Effector CD8-positive, alpha-beta T cell (primary cell): ENCODE measurements at regions not wholly inside any gene's neighbourhood (a gene's known extent, or its start where the extent isn't known, plus 50 kb on each side); places are given as distances from the start of the nearest gene placed in this dataset.
"Not testable (repeated sequence)": the region's sequence is repeated elsewhere in the genome, so short reads cannot be mapped to it uniquely, and the experiment has no call there.

Experiments
- DNase-seq: peaks from one replicate; lab custom pipeline; 2025; lab: John Stamatoyannopoulos, UW

DNA sequence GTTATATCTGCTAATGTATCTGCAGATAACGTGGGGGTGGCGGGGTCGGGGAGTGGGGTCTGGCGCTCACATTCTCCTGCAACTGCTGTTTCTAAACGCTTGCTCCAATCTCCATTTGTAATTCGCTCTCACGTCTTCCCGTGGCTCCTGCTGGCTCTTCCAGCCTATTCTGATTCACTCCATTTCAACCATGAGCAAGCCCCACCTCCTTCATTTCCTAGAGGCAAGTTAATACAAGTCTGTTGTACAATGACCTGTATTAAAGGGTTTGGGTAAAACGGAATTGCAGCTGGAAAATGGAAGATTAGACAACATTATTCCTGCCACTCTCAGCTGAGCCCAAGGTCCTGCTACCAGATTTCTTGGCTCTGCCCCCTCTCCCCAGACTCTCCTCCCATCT, 132.3 kb downstream of the CSNK2A3 start:
- DNase-seq, result no peak

DNA sequence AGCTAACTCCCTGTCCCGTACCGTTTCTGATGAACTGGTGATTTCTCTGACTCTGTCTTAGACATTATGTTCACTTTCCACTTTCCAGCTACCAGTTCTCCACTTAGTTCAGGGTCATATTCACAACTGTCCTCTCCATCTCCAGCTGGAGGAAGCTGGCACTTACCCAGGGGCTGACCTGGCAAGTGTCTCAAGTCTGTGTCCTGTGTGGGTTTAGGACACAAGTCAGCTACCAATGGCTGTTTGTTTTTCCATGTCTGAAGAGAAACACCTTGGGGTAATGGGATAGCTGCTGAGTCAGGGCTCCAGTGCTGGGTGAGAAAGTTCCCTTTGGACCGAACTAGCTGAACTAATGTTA, 134.4 kb downstream of the CSNK2A3 start:
- no peak for DNase-seq

DNA sequence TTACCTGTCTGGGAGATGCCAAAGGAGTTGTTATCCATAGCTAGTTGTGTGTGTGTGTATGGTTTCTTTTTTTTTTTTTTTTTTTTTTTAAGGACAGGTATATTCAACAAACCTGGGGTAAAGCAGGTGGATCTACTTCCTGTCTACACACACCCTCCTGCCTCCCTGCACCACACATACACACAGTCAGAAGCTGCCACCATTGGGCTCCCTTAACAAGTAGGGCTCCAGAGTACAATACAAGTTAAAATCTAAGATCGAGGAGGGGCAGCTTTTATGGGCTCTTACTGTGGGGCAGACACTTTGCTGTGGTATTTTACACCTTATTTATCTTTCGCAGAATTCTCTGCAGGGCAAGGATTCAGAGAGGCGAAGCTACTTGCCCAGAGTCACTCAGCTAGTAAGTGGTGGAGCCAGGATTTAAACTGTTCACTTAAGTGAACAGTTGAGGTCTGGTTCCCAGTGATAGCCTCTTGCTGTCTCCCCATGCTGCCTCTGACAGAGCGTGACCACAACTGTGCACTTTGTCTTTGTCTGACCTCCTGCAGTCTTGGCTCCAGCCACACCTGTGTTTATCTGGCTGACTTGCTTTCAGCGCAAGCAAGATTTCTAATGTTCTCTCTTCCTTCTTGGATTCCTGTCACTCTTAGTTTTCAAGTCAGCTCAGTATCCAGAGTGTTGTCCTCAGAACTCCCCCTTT, 135.0 kb downstream of the CSNK2A3 start:
- DNase-seq, result no peak

DNA sequence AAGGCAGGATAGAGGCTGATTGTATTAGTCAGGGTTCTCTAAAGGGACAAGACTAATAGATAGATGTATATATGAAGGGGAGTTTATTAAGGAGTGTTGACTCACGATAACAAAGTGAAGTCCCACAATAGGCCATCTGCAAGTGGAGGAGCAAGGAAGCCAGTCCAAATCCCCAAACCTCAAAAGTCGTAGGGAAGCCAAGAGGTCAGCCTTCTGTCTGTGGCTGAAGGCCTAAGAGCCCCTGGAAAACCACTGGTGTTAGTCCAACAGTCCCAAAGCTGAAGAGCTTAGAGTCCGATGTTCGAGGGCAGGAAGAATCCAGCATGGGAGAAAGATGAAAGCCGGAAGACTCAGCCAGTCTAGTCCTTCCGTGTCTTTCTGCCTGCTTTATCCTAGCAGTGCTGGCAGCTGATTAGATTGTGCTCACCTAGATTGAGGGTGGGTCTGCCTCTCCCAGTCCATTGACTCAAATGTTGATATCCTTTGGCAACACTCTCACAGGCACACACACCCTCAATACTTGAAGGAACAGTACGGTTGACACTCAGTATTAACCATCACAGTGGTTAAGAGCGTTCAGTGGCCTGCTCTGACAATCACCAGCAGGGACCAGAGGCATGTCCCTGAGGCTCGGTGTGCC, 135.6 kb downstream of the CSNK2A3 start:
- no peak for DNase-seq

DNA sequence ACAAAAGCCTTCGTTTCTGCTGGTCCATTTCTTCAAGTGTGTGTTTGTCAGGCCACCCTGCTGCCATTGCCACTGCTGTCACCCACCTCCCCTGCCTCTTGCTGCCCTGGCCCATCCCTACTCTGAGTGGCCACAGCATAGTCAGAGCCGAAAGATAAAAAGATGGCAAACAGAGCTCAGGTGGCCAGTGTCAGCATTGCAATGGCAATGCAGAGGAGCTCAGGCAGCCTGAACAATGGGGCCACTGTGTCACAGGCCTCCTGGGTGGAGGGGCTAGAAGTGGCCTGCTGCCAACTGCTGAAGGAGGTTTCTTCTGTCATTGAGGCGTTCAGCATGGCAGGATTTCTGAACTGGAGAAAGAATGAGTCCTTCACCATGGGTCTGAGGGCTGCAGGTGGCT, 137.1 kb downstream of the CSNK2A3 start:
- DNase-seq, result no peak

DNA sequence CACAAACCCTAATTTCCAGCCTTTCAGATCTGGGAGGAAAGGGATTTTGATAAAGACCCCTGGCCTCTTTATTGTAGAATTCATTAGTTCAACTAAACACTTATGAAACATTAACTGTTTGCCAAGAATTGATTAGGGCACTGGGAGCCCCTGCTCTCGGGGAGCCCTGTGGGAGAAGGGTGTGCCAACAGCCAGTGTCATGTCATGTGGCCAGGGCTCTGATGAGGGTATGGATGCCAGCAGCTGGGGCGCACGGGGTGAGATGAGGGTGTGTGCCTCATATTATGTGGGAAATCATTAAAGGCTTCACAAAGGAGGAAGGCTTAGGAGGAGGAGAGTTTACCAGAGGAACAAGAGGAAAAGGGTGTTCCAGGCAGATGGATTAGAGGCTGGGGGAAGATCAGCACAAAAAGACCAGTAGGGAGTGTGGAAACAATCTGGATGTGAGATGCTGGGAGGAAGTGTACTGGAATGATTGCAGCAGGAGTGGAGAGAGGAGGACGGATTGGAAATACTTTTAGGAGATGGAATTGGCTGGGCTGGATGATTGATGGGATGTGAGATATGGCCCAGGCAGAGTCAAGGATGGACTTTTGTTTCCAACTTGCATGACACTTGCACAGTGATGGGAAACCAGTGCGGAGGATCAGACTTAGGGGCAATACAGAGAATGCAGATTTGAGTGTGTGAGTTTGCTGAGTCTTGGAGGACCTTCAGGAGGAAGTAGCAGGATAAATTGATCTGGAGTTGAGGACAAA, 137.8 kb downstream of the CSNK2A3 start:
- DNase-seq, result no peak

DNA sequence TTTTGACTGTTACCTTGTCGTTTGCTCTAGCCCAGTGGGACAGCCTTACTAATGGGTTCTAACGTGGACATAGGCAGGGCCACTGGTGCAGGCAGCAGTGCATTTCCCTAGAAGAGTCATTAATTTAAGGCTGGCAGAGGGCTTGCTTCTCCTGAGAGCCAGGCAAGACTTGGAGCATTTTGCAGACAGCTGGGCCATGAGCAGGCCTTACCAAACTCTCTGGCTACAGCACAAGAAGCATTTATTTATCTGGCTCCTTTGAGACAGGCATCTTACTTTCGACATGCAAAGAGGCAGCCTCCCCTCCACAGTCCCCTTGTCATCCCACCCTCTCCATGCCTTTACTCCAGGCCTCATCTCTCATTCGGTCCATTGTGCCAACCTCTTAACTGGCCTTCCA, 139.9 kb downstream of the CSNK2A3 start:
- no peak for DNase-seq

DNA sequence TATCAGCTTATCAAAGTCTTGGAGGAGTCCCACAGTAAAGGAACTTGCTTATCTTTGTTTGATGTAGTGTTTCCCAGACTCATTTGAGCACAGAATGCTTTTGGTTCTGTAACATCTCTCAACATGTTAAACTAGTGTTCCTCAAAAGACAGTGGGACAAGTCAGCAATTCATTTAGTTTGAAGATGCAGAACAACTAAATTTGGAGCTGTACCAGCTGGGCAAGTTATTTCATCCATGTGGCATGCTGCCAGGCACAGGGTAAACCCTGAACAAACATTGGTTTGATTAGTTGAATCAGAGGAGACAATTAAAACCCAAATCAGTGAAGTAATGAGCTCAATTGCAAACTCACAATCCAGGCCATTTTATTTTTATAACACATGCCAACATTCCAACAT, 141.2 kb downstream of the CSNK2A3 start:
- no peak for DNase-seq

DNA sequence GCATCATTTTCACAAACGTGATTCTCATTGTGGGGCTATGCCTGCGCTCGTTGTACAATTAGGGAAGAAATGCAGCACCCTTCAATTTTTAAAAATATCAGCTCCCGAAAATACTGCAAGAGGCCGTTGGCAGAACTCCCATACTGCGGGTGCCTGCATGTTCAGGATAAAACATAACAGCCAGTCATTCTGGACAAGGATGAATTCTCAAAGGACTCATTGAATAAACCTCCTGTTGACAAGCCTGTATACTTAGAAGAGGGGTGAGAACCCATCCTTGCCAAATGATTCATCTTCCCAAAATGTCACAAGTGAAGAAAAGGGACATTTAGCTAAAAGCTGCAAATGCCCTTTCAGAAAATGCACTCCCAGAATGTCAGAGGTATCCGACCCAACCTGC, 141.9 kb downstream of the CSNK2A3 start:
- no peak for DNase-seq

DNA sequence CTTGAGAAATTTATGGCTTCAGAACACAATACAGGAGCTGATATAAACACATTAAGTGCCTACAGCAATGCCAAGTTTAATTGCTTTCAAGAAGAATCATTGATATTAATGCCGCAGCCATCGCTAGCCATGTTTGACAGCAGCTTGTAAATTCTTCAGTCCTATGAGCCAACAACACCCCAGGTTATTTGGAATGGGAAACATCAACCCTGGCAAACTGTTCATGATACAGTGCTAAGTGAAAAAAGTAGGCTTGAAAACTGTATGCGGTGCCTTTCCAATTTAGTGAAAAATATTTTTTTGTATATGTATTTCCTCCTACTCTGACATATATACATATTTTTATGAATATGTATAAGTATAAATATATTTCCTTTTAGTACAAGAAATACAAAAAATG, 142.6 kb downstream of the CSNK2A3 start:
- no peak for DNase-seq

DNA sequence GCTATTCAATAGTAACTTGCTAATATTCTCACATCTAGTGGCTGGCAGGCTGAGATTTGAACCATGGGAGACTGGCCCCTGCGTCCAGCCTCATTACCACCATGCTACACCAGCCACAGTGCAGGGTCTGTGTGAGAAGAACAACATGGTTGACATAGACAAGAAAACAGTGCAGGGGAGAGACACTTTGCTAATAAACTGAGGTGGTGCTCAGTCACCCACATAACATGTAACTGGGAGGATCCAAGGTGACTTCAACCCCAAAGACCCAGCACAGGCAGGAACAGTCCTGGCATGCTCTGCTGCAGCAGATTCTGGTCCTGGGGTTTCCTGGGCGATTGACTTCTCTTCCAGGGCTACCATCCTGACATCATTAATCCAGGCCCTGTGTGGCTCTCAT, 143.1 kb downstream of the CSNK2A3 start:
- DNase-seq, result no peak

DNA sequence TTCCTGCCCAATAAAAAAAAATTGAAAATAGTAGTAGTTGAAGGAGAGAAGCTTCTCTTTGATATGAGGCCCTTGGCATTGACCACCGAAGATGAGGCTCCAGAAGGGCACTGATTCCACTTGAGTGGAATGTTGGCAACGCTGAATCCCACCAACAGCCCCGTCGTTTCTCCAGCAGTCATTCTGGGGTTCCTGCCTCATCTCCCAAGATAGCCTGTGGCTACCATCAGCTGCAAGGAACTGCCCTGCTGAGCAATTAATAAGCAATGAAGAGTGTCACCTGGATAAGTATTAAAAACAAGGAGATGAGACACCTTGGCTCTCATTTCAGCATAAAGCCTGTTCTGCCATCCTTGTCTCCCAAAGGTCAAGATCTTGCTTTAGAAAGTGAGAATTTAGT, 144.1 kb downstream of the CSNK2A3 start:
- no peak for DNase-seq

DNA sequence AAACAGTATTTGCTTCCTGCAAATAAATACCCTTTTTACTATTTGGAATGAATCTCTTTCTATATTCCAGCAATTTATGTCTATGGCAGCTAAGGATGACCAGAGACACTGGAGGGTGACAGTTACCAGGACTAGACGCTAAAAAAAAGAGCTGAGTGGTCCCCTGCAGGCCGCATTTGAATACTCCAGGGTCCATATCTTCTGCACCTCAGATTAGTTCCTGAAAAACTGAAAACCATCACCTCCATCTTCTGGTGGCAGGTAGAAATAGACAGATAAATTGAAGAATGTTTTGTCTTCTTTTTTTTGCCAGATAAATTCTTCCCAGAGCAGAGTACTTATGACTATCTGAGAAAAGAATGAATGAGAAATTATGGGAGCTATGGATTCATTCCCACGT, 145.6 kb downstream of the CSNK2A3 start:
- DNase-seq, result no peak

DNA sequence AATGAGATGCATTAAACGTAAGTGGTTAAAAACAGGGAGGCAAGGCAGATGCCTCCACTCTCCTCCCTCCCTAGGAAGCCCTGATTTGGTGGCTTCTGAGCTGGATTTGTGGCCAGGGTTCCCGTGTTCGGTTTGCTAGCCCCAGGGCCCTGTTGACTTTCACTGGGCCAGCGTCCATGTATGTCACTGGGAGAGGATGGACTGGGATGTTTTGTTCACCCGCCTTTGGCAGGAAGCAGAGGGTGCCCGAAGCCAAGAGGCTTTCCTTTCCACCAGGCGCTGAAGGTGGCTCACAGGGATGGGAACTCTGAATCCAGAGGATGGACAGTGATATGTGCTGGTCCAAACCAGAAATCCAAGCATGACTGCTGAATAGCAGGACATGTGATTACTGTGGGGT, 146.6 kb downstream of the CSNK2A3 start:
- no peak for DNase-seq

DNA sequence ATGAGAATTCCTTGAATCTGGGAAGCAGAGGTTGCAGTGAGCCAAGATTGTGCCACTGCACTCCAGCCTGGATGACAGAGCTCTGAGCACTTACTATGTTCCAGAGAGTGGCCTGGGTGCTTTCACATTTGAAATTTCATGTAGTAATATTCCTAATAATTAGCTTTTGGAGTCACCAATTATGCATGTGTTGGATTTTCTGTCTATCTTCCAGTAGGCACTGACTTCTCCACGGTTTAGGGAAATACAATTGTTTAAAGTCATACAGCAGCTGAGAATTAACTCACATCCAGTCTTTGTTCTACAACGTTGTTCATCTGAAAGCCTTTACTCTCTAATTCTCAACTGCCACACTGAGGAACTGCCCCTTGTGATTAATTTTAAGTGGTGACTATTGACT, 150.2 kb downstream of the CSNK2A3 start:
- DNase-seq, result no peak

DNA sequence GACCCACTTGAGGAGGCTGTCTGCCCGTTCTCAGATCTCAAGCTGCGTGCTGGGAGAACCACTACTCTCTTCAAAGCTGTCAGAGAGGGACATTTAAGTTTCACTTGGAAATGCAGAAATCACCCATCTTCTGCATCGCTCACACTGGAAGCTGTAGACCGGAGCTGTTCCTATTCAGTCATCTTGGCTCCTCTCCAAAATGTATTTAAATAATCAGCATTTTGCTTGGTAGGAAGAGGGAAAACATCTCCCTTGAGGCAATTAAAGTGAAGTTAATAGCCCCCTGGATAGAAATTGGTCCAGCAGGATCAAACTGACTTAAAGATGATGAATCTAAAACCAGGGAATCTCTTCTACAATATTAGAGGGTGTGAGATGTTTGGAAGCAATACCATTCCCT, 151.7 kb downstream of the CSNK2A3 start:
- DNase-seq, result not testable (repeated sequence)

DNA sequence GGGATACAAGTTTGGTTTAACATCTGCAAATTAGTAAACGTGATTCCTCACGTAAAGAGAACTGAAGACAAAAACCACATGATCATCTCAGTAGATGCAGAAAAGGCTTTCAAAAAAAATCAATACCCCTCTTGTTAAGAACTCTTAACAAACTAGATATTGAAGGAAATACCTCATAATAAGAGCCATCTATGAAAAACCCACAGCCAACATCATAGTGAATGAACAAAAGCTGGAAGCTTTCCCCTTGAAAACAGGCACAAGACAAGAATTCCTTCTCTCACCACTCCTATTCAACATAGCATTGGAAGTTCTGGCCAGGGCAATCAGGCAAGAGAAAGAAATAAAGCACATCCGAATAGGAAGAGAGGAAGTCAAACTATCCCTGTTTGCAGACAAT, 160.5 kb downstream of the CSNK2A3 start:
- DNase-seq, result no peak

DNA sequence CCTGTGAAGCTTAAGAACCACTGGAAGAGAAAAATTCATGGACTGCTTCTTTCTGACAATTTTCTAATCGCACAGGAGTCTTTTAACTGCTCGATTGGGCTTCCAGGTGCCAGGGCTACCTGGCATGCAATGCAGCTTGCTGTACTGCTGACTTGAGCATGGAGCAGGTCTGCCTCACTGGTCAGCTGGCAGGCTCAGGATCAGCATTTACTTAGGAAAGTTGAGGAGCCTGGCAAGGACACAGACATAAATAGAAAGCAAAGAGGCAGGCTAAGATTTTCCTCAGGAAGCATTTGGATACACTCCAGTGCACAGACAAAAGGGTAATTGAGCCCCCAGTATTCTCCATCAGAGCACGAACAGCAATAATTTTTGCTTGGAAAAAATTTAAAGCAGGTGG, 163.5 kb downstream of the CSNK2A3 start:
- DNase-seq, result no peak

DNA sequence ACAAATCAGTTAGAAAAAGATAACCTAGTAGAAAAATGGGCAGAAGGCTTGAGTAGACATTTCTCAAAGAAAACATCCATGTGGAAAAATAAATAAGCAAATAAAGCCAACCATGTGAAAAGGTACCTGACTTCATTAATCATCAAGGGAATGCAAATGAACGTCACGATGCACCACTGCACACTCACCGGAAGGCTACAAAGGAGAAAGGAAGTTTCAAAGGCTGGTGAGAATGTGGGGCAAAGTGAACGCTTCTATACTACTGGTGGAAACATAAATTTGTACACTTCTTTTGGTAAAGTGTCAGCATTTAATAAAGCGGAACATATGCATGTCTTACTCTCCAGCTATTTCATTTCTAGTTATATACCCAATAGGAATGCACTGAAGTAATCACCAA, 166.8 kb downstream of the CSNK2A3 start:
- no peak for DNase-seq

DNA sequence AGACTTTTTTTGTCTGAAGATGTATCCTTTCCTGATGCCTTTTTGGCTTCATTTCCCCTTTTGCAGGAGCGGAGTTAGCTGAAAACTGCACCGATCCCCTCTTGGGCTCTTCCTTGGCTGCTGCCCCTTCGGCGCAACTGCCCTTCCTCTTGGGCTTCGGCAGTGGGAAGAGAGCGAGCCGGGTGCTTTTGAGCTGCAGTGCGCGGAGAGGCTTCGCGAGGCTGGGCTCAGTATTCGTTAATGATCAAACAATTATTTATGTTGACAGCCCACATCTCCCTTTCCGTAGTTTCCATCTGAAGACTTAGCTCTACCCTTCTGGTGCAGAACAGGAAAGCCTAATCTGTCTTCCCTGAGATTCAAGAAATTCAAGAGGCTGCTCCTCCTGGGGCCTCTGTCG, 170.8 kb downstream of the CSNK2A3 start:
- no peak for DNase-seq

DNA sequence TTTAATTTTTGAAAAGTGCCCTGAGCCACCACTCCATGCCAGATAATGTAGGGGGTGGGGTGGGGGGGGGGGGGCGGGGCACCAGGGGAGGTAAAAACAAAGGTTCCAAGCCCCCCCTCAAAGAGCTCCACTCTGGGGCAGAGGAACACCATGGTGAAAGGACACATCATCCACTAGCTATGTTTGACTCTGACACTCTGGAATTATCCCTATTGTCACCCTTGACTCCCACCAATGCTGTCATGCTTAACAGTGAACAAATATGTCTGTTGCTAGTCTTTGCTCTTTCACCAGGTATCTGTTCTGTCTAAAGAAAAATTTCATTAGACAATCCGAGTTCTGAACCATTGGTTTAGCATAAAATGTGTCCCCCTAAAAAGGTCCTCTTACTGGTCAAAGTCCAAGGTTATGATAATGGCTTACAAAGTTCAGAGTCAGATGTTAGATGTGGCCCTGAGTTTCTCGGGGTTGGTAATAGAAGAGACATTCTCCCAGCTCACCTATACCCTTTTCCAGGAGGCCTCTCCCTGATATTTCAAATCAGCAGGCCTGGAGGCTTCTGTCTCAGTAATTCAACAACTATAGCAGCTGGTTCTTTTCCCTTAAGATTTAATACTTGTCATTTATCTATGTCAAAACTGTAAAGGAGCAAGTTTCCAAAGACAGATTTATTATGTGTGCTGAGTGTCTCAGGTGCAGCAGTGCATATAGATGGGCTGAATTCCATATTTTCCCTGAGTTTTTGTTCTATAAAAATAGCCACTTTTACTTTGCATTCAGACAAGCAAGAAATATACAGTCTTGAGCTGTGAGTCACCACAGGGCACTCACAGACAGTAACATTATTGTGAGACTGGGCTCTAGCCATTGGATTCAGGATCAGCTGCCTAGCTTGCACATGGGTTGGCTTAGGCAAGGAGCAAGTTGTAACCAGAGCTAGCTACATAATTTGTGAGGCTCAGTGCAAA, 174.1 kb downstream of the CSNK2A3 start:
- DNase-seq, result no peak

DNA sequence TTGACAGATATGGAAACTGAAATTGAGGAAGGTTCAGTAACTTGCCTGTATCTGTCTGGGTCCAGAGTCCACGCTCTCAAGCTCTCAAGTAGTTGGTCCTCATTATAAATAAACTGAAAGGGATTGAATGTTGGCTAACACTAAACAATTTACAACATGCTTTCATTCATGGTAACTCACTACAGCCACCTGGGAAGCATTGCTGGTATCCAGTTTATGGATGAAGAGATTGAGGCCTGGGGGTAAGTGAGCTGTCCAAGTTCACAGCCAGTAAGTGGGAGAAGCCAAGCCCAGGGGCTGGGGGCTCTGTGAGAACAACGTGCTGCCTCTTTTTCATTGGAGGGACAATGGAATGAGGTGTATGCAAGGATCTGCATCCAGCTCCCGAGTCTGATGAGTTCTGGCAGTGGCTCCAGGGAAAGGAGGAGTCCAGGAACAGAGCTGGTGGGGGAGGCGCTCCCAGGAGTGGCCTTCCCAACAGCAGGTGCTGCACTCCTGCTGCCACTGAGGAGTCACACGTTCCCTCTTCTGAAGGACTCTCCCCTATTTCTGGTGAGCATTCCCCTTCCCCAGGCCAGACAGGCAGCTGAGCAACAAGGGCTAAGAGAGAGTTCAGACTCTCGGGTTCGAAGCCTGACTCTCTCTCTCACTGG, 175.8 kb downstream of the CSNK2A3 start:
- no peak for DNase-seq
